A673 (cell line): ENCODE measurements at regions not wholly inside any gene's neighbourhood (a gene's known extent, or its start where the extent isn't known, plus 50 kb on each side); places are given as distances from the start of the nearest gene placed in this dataset.

Experiments
- BruUV-seq: library from RNA; stranded (reverse); fragments of 400-500 nt; replicated peaks from 2 replicates; lab custom pipeline; 2021; lab: Mats Ljungman, UMichigan
- CTCF ChIA-PET: fragments of 300-600 bp; sonication (Branson Sonifier 250); formaldehyde crosslinking; loops from one replicate; lab custom pipeline; 2022; ENCODE audit warnings: antibody characterized with exemption; lab: Charles Lee
- POLR2A ChIA-PET: fragments of 300-600 bp; sonication (Branson Sonifier 250); formaldehyde crosslinking; loops from one replicate; lab custom pipeline; 2022; ENCODE audit warnings: antibody characterized with exemption; ENCODE audit not compliant: low non-redundant PET; lab: Charles Lee
- DNase-seq: peaks from one replicate; pipeline ENCODE4 v3.0.0-alpha.2; 2015; ENCODE audit warnings: low spot score
- H3K27ac ChIP-seq: fragments of 200-600 bp; sonication (generic); 2 replicates; pipeline ENCODE4 v1.5.1; 2016; ENCODE audit warnings: mixed run types, low read depth, mild to moderate bottlenecking, mixed read lengths, antibody characterized with exemption, low read length; ENCODE audit not compliant: poor library complexity, severe bottlenecking
- H3K27me3 ChIP-seq: fragments of 200-600 bp; sonication (generic); replicated peaks from 2 replicates; pipeline ENCODE4 v1.6.1; 2017; ENCODE audit warnings: mixed run types, low read depth, mild to moderate bottlenecking, mixed read lengths, antibody characterized with exemption, low read length; ENCODE audit not compliant: insufficient read depth, poor library complexity
- H3K36me3 ChIP-seq: fragments of 200-600 bp; sonication (generic); 2 replicates; pipeline ENCODE4 v1.6.1; 2016; ENCODE audit warnings: mixed run types, mild to moderate bottlenecking, mixed read lengths, antibody characterized with exemption, low read length; ENCODE audit not compliant: insufficient read depth, poor library complexity, severe bottlenecking
- H3K4me1 ChIP-seq: fragments of 200-600 bp; sonication (generic); 2 replicates; pipeline ENCODE4 v1.6.1; 2017; ENCODE audit warnings: mixed run types, mild to moderate bottlenecking, mixed read lengths, antibody characterized with exemption, low read length; ENCODE audit not compliant: insufficient read depth, poor library complexity, severe bottlenecking
- H3K4me3 ChIP-seq: fragments of 200-600 bp; sonication (generic); 2 replicates; pipeline ENCODE4 v1.5.1; 2016; ENCODE audit warnings: low read depth, mixed run types, mild to moderate bottlenecking, mixed read lengths, low read length; ENCODE audit not compliant: poor library complexity, severe bottlenecking
- H3K9me3 ChIP-seq: fragments of 200-600 bp; sonication (generic); 2 replicates; pipeline ENCODE4 v1.6.1; 2016; ENCODE audit warnings: mixed run types, low read depth, mild to moderate bottlenecking, mixed read lengths, antibody characterized with exemption, low read length; ENCODE audit not compliant: poor library complexity, severe bottlenecking
- EZH2 ChIP-seq: fragments of 200-600 bp; sonication (generic); IDR thresholded peaks from 2 replicates; pipeline ENCODE4 v1.6.1; 2017; ENCODE audit warnings: borderline replicate concordance, low read depth, mild to moderate bottlenecking, mixed read lengths, antibody characterized with exemption, low read length; ENCODE audit not compliant: poor library complexity, severe bottlenecking
- intact Hi-C: fragments of 100-400 bp; cut with micrococcal nuclease; formaldehyde crosslinking; loops from one replicate; pipeline ENCODE4 v1.10.0; 2022; ENCODE audit not compliant: unreplicated experiment
- TF ChIP-seq, protein P1 (sequence below): fragments of 300-800, 200-600 bp; sonication (generic); conservative IDR thresholded peaks from 2 replicates; pipeline ENCODE4 v1.5.1; 2017; ENCODE audit warnings: low read depth, mild to moderate bottlenecking, antibody characterized with exemption, low read length, moderate library complexity, mixed read lengths

DNA sequence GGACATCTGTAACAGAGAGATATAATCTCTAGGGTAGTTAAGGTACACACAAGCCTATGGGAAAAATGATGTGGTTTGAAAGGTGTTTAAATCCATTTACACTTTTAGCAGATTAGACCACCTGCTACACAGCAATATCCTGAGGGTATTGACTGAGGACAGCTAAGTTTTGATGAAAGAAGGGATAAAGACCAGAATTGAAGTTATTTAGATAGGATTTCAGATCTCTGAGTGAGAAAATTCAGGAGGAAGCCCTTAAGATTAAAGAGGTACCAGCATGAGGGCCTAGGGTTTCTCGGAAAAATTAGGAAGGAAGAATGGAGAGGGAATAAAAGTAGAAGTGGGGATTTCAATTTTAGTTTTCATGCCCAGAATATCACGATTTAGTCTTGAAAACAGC, 267.3 kb downstream of the COX7C start:
- Histone ChIP-seq H3K4me3 (no peak overlapping the region), H3K36me3 (no peaks in the 10 kb centered on the region), H3K9me3 (no peaks in the 10 kb centered on the region), H3K27me3 (no peaks in the 10 kb centered on the region), H3K27ac (no peak overlapping the region), H3K4me1 (no peaks in the 10 kb centered on the region)
- ChIA-PET POLR2A (no interaction called here), CTCF (no interaction called here)
- DNase-seq, result no peak
- TF ChIP-seq EZH2, result no peak
- TF ChIP-seq, protein P1, sequence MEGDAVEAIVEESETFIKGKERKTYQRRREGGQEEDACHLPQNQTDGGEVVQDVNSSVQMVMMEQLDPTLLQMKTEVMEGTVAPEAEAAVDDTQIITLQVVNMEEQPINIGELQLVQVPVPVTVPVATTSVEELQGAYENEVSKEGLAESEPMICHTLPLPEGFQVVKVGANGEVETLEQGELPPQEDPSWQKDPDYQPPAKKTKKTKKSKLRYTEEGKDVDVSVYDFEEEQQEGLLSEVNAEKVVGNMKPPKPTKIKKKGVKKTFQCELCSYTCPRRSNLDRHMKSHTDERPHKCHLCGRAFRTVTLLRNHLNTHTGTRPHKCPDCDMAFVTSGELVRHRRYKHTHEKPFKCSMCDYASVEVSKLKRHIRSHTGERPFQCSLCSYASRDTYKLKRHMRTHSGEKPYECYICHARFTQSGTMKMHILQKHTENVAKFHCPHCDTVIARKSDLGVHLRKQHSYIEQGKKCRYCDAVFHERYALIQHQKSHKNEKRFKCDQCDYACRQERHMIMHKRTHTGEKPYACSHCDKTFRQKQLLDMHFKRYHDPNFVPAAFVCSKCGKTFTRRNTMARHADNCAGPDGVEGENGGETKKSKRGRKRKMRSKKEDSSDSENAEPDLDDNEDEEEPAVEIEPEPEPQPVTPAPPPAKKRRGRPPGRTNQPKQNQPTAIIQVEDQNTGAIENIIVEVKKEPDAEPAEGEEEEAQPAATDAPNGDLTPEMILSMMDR, result no peak
- BruUV-seq, result no TSS peak
- intact Hi-C loops, result no loop called here

DNA sequence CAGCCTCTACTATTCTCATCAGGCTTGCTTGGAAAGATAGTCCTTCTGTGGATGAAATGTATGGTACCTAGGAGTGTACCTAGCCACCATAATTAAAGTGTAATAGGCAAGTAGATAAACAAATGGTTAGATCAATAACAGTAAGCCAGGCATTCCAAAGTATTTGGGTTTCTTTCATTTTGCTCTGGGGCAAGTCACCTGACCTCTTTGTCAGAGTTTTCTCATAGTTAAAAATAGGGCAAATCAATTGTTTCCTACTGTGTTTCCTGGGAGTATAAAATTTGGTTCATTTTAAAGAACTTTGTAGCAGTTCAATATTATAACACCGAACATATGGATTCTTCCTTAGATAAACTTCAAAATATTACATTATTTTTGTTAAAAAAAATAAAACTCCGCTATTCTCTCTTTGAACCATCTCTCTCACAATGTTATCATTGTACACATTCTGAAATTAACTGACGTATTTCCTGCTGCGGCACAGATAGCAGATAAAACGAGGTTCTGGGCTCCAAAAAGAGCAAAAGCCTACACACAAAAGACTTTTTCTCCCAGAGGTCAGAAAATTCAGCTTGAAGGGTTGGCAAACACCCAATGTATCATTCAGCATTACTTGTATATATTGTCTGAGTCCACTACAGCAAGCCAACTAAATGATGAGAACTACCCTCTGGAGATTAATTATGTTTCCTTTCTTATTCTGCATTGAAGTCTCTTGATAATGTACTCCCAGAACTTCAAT, 267.9 kb downstream of the COX7C start:
- Histone ChIP-seq H3K9me3 (no peaks in the 10 kb centered on the region), H3K27ac (no peak overlapping the region), H3K4me1 (no peaks in the 10 kb centered on the region), H3K36me3 (no peaks in the 10 kb centered on the region), H3K4me3 (no peak overlapping the region), H3K27me3 (no peaks in the 10 kb centered on the region)
- no peak for DNase-seq
- BruUV-seq, result no TSS peak
- TF ChIP-seq EZH2, result no peak
- TF ChIP-seq, protein P1, result no peak
- intact Hi-C loops, result no loop called here
- POLR2A ChIA-PET, result no interaction called here
- CTCF ChIA-PET, result no interaction called here

DNA sequence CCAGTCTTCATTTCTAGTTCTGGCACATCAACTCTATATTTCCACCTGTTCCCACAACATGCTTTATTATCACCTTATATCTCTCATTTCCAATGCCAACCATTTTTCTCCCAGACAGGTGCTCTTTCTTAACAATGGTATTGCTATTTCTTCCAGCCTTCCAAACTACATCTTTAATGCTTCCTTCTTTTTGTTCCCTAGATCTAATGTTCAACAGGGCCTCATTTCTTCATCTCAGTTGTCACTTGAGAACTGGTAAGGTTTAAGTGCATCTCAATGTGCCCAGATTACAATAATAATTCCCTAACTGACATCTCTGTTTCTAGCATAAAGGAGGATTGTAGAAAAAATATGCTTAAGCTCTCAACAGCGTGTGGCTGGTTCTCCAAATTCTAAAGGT, 272.6 kb downstream of the COX7C start:
- Histone ChIP-seq H3K27ac (no peak overlapping the region), H3K4me3 (no peak overlapping the region), H3K4me1 (no peaks in the 10 kb centered on the region), H3K36me3 (no peaks in the 10 kb centered on the region), H3K9me3 (no peaks in the 10 kb centered on the region), H3K27me3 (no peaks in the 10 kb centered on the region)
- POLR2A ChIA-PET, result no interaction called here
- intact Hi-C loops, result no loop called here
- CTCF ChIA-PET, result no interaction called here
- BruUV-seq, result no TSS peak
- DNase-seq, result no peak
- no peak for TF ChIP-seq EZH2
- TF ChIP-seq, protein P1, result no peak
